GM12878 (cell line): ENCODE measurements at regions not wholly inside any gene's neighbourhood (a gene's known extent, or its start where the extent isn't known, plus 50 kb on each side); places are given as distances from the start of the nearest gene placed in this dataset.

Experiments used
- ATAC-seq: fragments of 200-7000 bp; cut with Tn5 transposase; 3 replicates; pipeline ENCODE4 v1.9.1; 2020; ENCODE audit warnings: mild to moderate bottlenecking, moderate library complexity
- BruUV-seq: library from RNA; stranded (reverse); fragments of 400-500 nt; replicated peaks from 2 replicates; lab custom pipeline; 2021; lab: Mats Ljungman, UMichigan
- CTCF ChIA-PET: fragments of 300-600 bp; sonication (Branson Sonifier 250); formaldehyde crosslinking; extraction: SDS; loops from one replicate; lab custom pipeline; 2021; ENCODE audit warnings: inconsistent platforms; lab: Yijun Ruan, JAX
- POLR2A ChIA-PET: fragments of 350-600 bp; formaldehyde crosslinking; extraction: SDS; loops from one replicate; lab custom pipeline; 2021; ENCODE audit warnings: inconsistent platforms; lab: Charles Lee
- RAD21 ChIA-PET: fragments of 300-600 bp; sonication (Branson Sonifier 250); formaldehyde crosslinking; loops from one replicate; lab custom pipeline; 2023; ENCODE audit warnings: antibody characterized with exemption; ENCODE audit not compliant: unreplicated experiment; lab: Charles Lee
- SMC1A ChIA-PET: fragments of 300-600 bp; sonication (Branson Sonifier 250); formaldehyde crosslinking; loops from one replicate; lab custom pipeline; 2023; ENCODE audit not compliant: unreplicated experiment, uncharacterized antibody; lab: Charles Lee
- DNase-seq: peaks from one replicate; pipeline ENCODE4 v3.0.0-alpha.2; 2011; ENCODE audit warnings: low read depth, low spot score
- FAIRE-seq: peaks from 3 replicates; lab custom pipeline; 2011; peaks lifted over from hg19 to GRCh38; lab: Jason Lieb, UNC
- H2AFZ ChIP-seq: 2 replicates; pipeline ENCODE4 v1.6.0; 2011; ENCODE audit warnings: low read depth, low read length, control low read depth; ENCODE audit not compliant: control insufficient read depth
- H3K27ac ChIP-seq: 2 replicates; pipeline ENCODE4 v1.5.1; 2011; ENCODE audit warnings: control low read depth; ENCODE audit not compliant: control insufficient read depth, insufficient read depth
- H3K27me3 ChIP-seq, 2 experiments: replicated peaks in 1 of 2; 2 replicates each; pipeline versions ENCODE4 v1.6.0 to v1.6.1; 2011; ENCODE audit warnings: low read length in 1 of 2; ENCODE audit not compliant: control insufficient read depth in 2 of 2, insufficient read depth in 2 of 2
- H3K36me3 ChIP-seq, 2 experiments: 2 replicates each; pipeline ENCODE4 v1.5.1; 2011; ENCODE audit warnings: low read length in 1 of 2; ENCODE audit not compliant: control insufficient read depth in 2 of 2, insufficient read depth in 2 of 2
- H3K4me1 ChIP-seq: 2 replicates; pipeline ENCODE4 v1.6.1; 2011; ENCODE audit warnings: mild to moderate bottlenecking, low read length, moderate library complexity, mixed read lengths; ENCODE audit not compliant: control insufficient read depth, insufficient read depth
- H3K4me2 ChIP-seq: 2 replicates; pipeline ENCODE4 v1.6.0; 2011; ENCODE audit warnings: control low read depth; ENCODE audit not compliant: control insufficient read depth, insufficient read depth
- H3K4me3 ChIP-seq: fragments of 200-600 bp; sonication (generic); 2 replicates; pipeline ENCODE4 v1.5.1; 2016
- H3K79me2 ChIP-seq: 2 replicates; pipeline ENCODE4 v1.6.0; 2011; ENCODE audit warnings: low read length; ENCODE audit not compliant: control insufficient read depth, insufficient read depth
- H3K9ac ChIP-seq: 2 replicates; pipeline ENCODE4 v1.8.0; 2011; ENCODE audit warnings: low read length, control low read depth, mixed read lengths; ENCODE audit not compliant: control insufficient read depth, insufficient read depth
- H3K9me3 ChIP-seq: replicated peaks from 3 replicates; pipeline ENCODE4 v1.5.1; 2011; ENCODE audit warnings: mild to moderate bottlenecking, low read length; ENCODE audit not compliant: control insufficient read depth, insufficient read depth
- H4K20me1 ChIP-seq: 2 replicates; pipeline ENCODE4 v1.6.0; 2011; ENCODE audit not compliant: control insufficient read depth, insufficient read depth
- ATF2 ChIP-seq: IDR thresholded peaks from 2 replicates; pipeline ENCODE4 v1.6.1; 2012; ENCODE audit warnings: low read length, inconsistent platforms
- CHD4 ChIP-seq: fragments of 200-600 bp; sonication (generic); IDR thresholded peaks from 2 replicates; pipeline ENCODE4 v1.6.1; 2016; ENCODE audit warnings: mild to moderate bottlenecking
- FOXM1 ChIP-seq: IDR thresholded peaks from 2 replicates; pipeline ENCODE4 v1.6.1; 2012; ENCODE audit warnings: low read depth, mild to moderate bottlenecking, inconsistent platforms, low read length, moderate library complexity
- IKZF1 ChIP-seq: fragments of 450-650 bp; conservative IDR thresholded peaks from 2 replicates; pipeline ENCODE4 v1.6.1; 2017; ENCODE audit warnings: antibody characterized with exemption, mild to moderate bottlenecking
- NFYA ChIP-seq: IDR thresholded peaks from 2 replicates; pipeline ENCODE4 v1.6.1; 2011; ENCODE audit warnings: low read depth, mild to moderate bottlenecking, low read length, improper control_type of control experiment, borderline replicate concordance
- NR2C1 ChIP-seq: fragments of 450-650 bp; IDR thresholded peaks from 2 replicates; pipeline ENCODE4 v1.6.1; 2017; ENCODE audit warnings: antibody characterized with exemption, mild to moderate bottlenecking, moderate library complexity
- SKIL ChIP-seq: fragments of 450-650 bp; IDR thresholded peaks from 2 replicates; pipeline ENCODE4 v1.6.1; 2017; ENCODE audit warnings: mild to moderate bottlenecking, low read depth, inconsistent platforms; ENCODE audit not compliant: poor library complexity, severe bottlenecking
- SREBF1 ChIP-seq: IDR thresholded peaks from 2 replicates; pipeline ENCODE4 v1.6.1; 2012; ENCODE audit warnings: mild to moderate bottlenecking, low read length
- TCF12 ChIP-seq: IDR thresholded peaks from 2 replicates; pipeline ENCODE4 v1.6.1; 2011; ENCODE audit warnings: low read depth, mild to moderate bottlenecking, low read length
- ZNF274 ChIP-seq: IDR thresholded peaks from one replicate; pipeline ENCODE4 v1.8.0; 2011; ENCODE audit not compliant: insufficient read length, insufficient read depth
- WGBS: methylation state at CpG from one replicate; pipeline ENCODE4 v1.1.6; 2016; ENCODE audit warnings: low lambda C conversion rate; ENCODE audit not compliant: insufficient replicate concordance, insufficient coverage; ENCODE audit errors: missing lambda C conversion rate; 5-methylcytosine and 5-hydroxymethylcytosine counted together
- in situ Hi-C: fragments of 300-500 bp; cut with MboI; formaldehyde crosslinking; loops from 9 replicates; pipeline ENCODE4 v1.14.3; 2018; ENCODE audit warnings: mixed read lengths
- intact Hi-C: fragments of 100-400 bp; cut with micrococcal nuclease; formaldehyde crosslinking; loops from one replicate; pipeline ENCODE4 v1.14.2; 2022; ENCODE audit not compliant: unreplicated experiment
- TF ChIP-seq, protein P1 (sequence below): fragments of 450-650 bp; IDR thresholded peaks from 2 replicates; pipeline ENCODE4 v1.6.1; 2018; ENCODE audit warnings: borderline replicate concordance, mild to moderate bottlenecking; ENCODE audit not compliant: partially characterized antibody

DNA sequence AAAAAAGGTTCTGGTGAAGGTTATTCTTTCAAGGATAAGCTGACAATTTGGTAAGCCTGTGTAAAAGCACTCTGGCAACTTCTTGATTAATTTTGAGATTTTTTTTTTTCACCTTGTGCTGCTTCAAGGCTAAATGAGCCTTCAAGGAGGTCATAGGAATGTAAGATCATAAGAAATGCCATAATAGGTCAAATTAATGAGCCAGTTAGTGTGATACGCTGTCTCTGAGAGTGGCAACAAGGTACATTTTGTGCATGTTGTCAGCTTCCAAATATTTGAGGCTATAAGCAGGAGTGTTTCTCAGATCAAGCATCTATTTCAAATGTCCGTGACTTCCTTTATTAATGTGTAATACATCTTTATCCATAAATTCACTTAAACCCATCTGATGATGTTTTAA, 72.3 kb upstream of the CDH6 start:
- Histone ChIP-seq H2AFZ (no peak overlapping the region), H3K4me2 (no peak overlapping the region), H4K20me1 (no peaks in the 10 kb centered on the region), H3K36me3 (no peaks in the 10 kb centered on the region), H3K79me2 (no peaks in the 10 kb centered on the region), H3K27me3 (no peaks in the 10 kb centered on the region), H3K4me1 (no peaks in the 10 kb centered on the region), H3K4me3 (no peak overlapping the region), H3K27ac (no peak overlapping the region), H3K9ac (no peak overlapping the region), H3K9me3 (no peaks in the 10 kb centered on the region)
- in situ Hi-C loops = no loop called here
- no TSS peak for BruUV-seq
- WGBS = 19% methylated on average over 2 of the region's 2 CpGs
- ChIA-PET RAD21 (no interaction called here), SMC1A (no interaction called here), CTCF (no interaction called here), POLR2A (no interaction called here)
- intact Hi-C loops = no loop called here
- DNase-seq (no peak), FAIRE-seq (no peak), ATAC-seq (no peak)
- no peak for TF ChIP-seq ZNF274
- TF ChIP-seq SKIL = no peak
- no peak for TF ChIP-seq ATF2
- no peak for TF ChIP-seq SREBF1
- no peak for TF ChIP-seq TCF12
- TF ChIP-seq CHD4 = no peak
- TF ChIP-seq FOXM1 = no peak
- TF ChIP-seq, protein P1, sequence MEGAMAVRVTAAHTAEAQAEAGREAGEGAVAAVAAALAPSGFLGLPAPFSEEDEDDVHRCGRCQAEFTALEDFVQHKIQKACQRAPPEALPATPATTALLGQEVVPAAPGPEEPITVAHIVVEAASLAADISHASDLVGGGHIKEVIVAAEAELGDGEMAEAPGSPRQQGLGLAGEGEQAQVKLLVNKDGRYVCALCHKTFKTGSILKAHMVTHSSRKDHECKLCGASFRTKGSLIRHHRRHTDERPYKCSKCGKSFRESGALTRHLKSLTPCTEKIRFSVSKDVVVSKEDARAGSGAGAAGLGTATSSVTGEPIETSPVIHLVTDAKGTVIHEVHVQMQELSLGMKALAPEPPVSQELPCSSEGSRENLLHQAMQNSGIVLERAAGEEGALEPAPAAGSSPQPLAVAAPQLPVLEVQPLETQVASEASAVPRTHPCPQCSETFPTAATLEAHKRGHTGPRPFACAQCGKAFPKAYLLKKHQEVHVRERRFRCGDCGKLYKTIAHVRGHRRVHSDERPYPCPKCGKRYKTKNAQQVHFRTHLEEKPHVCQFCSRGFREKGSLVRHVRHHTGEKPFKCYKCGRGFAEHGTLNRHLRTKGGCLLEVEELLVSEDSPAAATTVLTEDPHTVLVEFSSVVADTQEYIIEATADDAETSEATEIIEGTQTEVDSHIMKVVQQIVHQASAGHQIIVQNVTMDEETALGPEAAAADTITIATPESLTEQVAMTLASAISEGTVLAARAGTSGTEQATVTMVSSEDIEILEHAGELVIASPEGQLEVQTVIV = no peak
- TF ChIP-seq NFYA = no peak
- no peak for TF ChIP-seq NR2C1
- no peak for TF ChIP-seq IKZF1
